ENCODE measurements at regions not wholly inside any gene's neighbourhood (a gene's known extent, or its start where the extent isn't known, plus 50 kb on each side); places are given as distances from the start of the nearest gene placed in this dataset.

- H3K4me1 ChIP-seq (ENCODE audit: insufficient read depth, low read length): peaks cover 9% of the 10 kb centered on the region
- H4K20me1 ChIP-seq (ENCODE audit: low read length): no peaks in the 10 kb centered on the region
- H3K4me3 ChIP-seq (ENCODE audit: low read length): no peak overlapping the region
- no peaks in the 10 kb centered on the region for H3F3A ChIP-seq (ENCODE audit: low read length, unreplicated experiment)
- ATAC-seq (no peak), DNase-seq (no peak)
- ChIA-PET CTCF (no interaction called here), POLR2A (ENCODE audit: unreplicated experiment) (no interaction called here)
- H3K27me3 ChIP-seq (ENCODE audit: low read length): no peaks in the 10 kb centered on the region
- H3K79me2 ChIP-seq (ENCODE audit: low read length): no peaks in the 10 kb centered on the region
- H3K9ac ChIP-seq (ENCODE audit: low read length): no peak overlapping the region
- H3K36me3 ChIP-seq (ENCODE audit: low read depth, low read length): no peaks in the 10 kb centered on the region
- no peaks in the 10 kb centered on the region for H3K9me3 ChIP-seq (ENCODE audit: low read length)
- no peak overlapping the region for H3K4me2 ChIP-seq (ENCODE audit: low read length)
- no TSS peak for BruUV-seq (replicated peaks)
- intact Hi-C loops (cut with micrococcal nuclease): loop anchor here (10.0 kb wide), 1 partner anchor 448 kb away; no protein-coding TSS in a partner anchor
- no peaks in the 10 kb centered on the region for H3K9me2 ChIP-seq (replicated peaks; ENCODE audit: low read length)
- TF ChIP-seq CTCF (conservative IDR thresholded peaks at IDR 0.05; ENCODE audit: low read depth, low read length): no peak
- no peak for TF ChIP-seq EZH2phosphoT487 (IDR thresholded peaks at IDR 0.05; ENCODE audit: borderline replicate concordance, low read length)
- no peak for TF ChIP-seq EZH2 (IDR thresholded peaks at IDR 0.05; ENCODE audit: low read length, unreplicated experiment)
- H3K27ac ChIP-seq (ENCODE audit: low read length): no peak overlapping the region
- H2AFZ ChIP-seq (ENCODE audit: low read length): no peak overlapping the region
Observed at GRCh38 chr2:220963076-220963475, 609.0 kb downstream of the EPHA4 start.

- no TSS peak for BruUV-seq (replicated peaks)
Observed at GRCh38 chr2:220963930-220964329, 608.2 kb downstream of the EPHA4 start.

More at GRCh38 chr2:220963930-220964329, 608.2 kb downstream of the EPHA4 start:
- H3K27ac ChIP-seq (ENCODE audit: low read length): no peak overlapping the region
- no peaks in the 10 kb centered on the region for H3K27me3 ChIP-seq (ENCODE audit: low read length)
- DNase-seq (no peak), ATAC-seq (no peak)
- peaks cover 10% of the 10 kb centered on the region for H3K4me1 ChIP-seq (ENCODE audit: insufficient read depth, low read length)
- no peaks in the 10 kb centered on the region for H3K9me2 ChIP-seq (replicated peaks; ENCODE audit: low read length)
- no peak overlapping the region for H3K4me2 ChIP-seq (ENCODE audit: low read length)
- H3K4me3 ChIP-seq (ENCODE audit: low read length): no peak overlapping the region
- ChIA-PET POLR2A (ENCODE audit: unreplicated experiment) (no interaction called here), CTCF (no interaction called here)
- no peaks in the 10 kb centered on the region for H3K36me3 ChIP-seq (ENCODE audit: low read depth, low read length)
- intact Hi-C loops (cut with micrococcal nuclease): loop anchor here (10.0 kb wide), 1 partner anchor 449 kb away; no protein-coding TSS in a partner anchor
- H3K79me2 ChIP-seq (ENCODE audit: low read length): no peaks in the 10 kb centered on the region
- TF ChIP-seq EZH2phosphoT487 (IDR thresholded peaks at IDR 0.05; ENCODE audit: borderline replicate concordance, low read length) (no peak), EZH2 (IDR thresholded peaks at IDR 0.05; ENCODE audit: low read length, unreplicated experiment) (no peak), CTCF (conservative IDR thresholded peaks at IDR 0.05; ENCODE audit: low read depth, low read length) (no peak)
- H4K20me1 ChIP-seq (ENCODE audit: low read length): no peaks in the 10 kb centered on the region
- H3K9ac ChIP-seq (ENCODE audit: low read length): no peak overlapping the region
- no peak overlapping the region for H2AFZ ChIP-seq (ENCODE audit: low read length)
- no peaks in the 10 kb centered on the region for H3K9me3 ChIP-seq (ENCODE audit: low read length)
- H3F3A ChIP-seq (ENCODE audit: low read length, unreplicated experiment): no peaks in the 10 kb centered on the region
